CD4-positive, alpha-beta T cell treated with Interferon alpha-2 for 1 hour (primary cell): ENCODE measurements at regions not wholly inside any gene's neighbourhood (a gene's known extent, or its start where the extent isn't known, plus 50 kb on each side); places are given as distances from the start of the nearest gene placed in this dataset.

Source experiments
- DNase-seq, 2 donors: peaks; one replicate each; pipeline ENCODE4 v3.0.0-alpha.2; 2020 to 2022

GRCh38 chr5:27682600-27682999 lies 644.2 kb upstream of the CDH9 start:
- DNase-seq: no peak

GRCh38 chr5:27652505-27652904 lies 614.1 kb upstream of the CDH9 start:
- DNase-seq: no peak

GRCh38 chr5:27639005-27639612 lies 600.7 kb upstream of the CDH9 start:
- no peak for DNase-seq

- no peak for DNase-seq
These were observed 581.6 kb upstream of the CDH9 start for GRCh38 chr5:27619982-27620381.

GRCh38 chr5:27612161-27612560 lies 573.8 kb upstream of the CDH9 start:
- no peak for DNase-seq

- DNase-seq: no peak
These were observed 570.6 kb upstream of the CDH9 start for GRCh38 chr5:27608992-27609391.

GRCh38 chr5:27598576-27598975 lies 560.2 kb upstream of the CDH9 start:
- DNase-seq: no peak

- no peak for DNase-seq
These were observed 555.8 kb upstream of the CDH9 start for GRCh38 chr5:27594141-27594540.

GRCh38 chr5:27592231-27592630 lies 553.8 kb upstream of the CDH9 start:
- no peak for DNase-seq

- no peak for DNase-seq
These were observed 552.1 kb upstream of the CDH9 start for GRCh38 chr5:27590503-27590902.

GRCh38 chr5:27578279-27578678 lies 539.9 kb upstream of the CDH9 start:
- DNase-seq: no peak

- no peak for DNase-seq
These were observed 533.3 kb upstream of the CDH9 start for GRCh38 chr5:27571681-27572080.

- no peak for DNase-seq
These were observed 530.4 kb upstream of the CDH9 start for GRCh38 chr5:27568811-27569210.

GRCh38 chr5:27561408-27561807 lies 523.0 kb upstream of the CDH9 start:
- no peak for DNase-seq

GRCh38 chr5:27548484-27548883 lies 510.1 kb upstream of the CDH9 start:
- DNase-seq: no peak

- no peak for DNase-seq
These were observed 496.7 kb upstream of the CDH9 start for GRCh38 chr5:27535031-27535557.

GRCh38 chr5:27532305-27532704 lies 493.9 kb upstream of the CDH9 start:
- DNase-seq: no peak

GRCh38 chr5:27524515-27524914 lies 486.1 kb upstream of the CDH9 start:
- no peak for DNase-seq

GRCh38 chr5:27523629-27524028 lies 485.2 kb upstream of the CDH9 start:
- no peak for DNase-seq

GRCh38 chr5:27516437-27516836 lies 478.1 kb upstream of the CDH9 start:
- DNase-seq: no peak

- no peak for DNase-seq
These were observed 472.7 kb upstream of the CDH9 start for GRCh38 chr5:27511061-27511460.

GRCh38 chr5:27503813-27504212 lies 465.4 kb upstream of the CDH9 start:
- no peak for DNase-seq

- no peak for DNase-seq
These were observed 463.9 kb upstream of the CDH9 start for GRCh38 chr5:27502236-27502635.

- DNase-seq: no peak
These were observed 459.1 kb upstream of the CDH9 start for GRCh38 chr5:27497491-27497890.

GRCh38 chr5:27494887-27495286 lies 456.5 kb upstream of the CDH9 start:
- no peak for DNase-seq
